Activated naive CD8-positive, alpha-beta T cell treated with anti-CD3 and anti-CD28 coated beads, Interleukin-2, amount 50 U/mL, for 24 hours (primary cell): ENCODE measurements at regions not wholly inside any gene's neighbourhood (a gene's known extent, or its start where the extent isn't known, plus 50 kb on each side); places are given as distances from the start of the nearest gene placed in this dataset.
"Not testable (repeated sequence)": the region's sequence is repeated elsewhere in the genome, so short reads cannot be mapped to it uniquely, and the experiment has no call there.

Source experiments
- ATAC-seq: fragments of 150-1000 bp; cut with Tn5 transposase; one replicate; pipeline ENCODE4 v1.10.0; 2021
- DNase-seq: peaks from one replicate; pipeline ENCODE4 v3.0.0; 2021
- H3K27ac Mint-ChIP-seq: one replicate; pipeline ENCODE4 v1.8.0; 2021; ENCODE audit warnings: mild to moderate bottlenecking, mixed read lengths
- H3K27me3 Mint-ChIP-seq: one replicate; pipeline ENCODE4 v1.8.0; 2021; ENCODE audit warnings: mixed read lengths
- H3K36me3 Mint-ChIP-seq: one replicate; pipeline ENCODE4 v1.8.0; 2021; ENCODE audit warnings: low read depth, mixed read lengths
- H3K4me1 Mint-ChIP-seq: one replicate; pipeline ENCODE4 v1.8.0; 2021; ENCODE audit warnings: mixed read lengths
- H3K4me3 Mint-ChIP-seq: one replicate; pipeline ENCODE4 v1.8.0; 2021; ENCODE audit warnings: mild to moderate bottlenecking, moderate library complexity, mixed read lengths
- H3K9me3 Mint-ChIP-seq: one replicate; pipeline ENCODE4 v1.8.0; 2021; ENCODE audit warnings: mixed read lengths

GRCh38 chr9:81022177-81022576 lies 667.2 kb downstream of the TLE1 start:
- H3K4me3 Mint-ChIP-seq, result no peak overlapping the region
- H3K9me3 Mint-ChIP-seq, result peaks cover 4% of the 10 kb centered on the region
- no peaks in the 10 kb centered on the region for H3K36me3 Mint-ChIP-seq
- ATAC-seq (no peak), DNase-seq (no peak)
- no peak overlapping the region for H3K27ac Mint-ChIP-seq
- H3K4me1 Mint-ChIP-seq, result no peaks in the 10 kb centered on the region
- H3K27me3 Mint-ChIP-seq, result no peaks in the 10 kb centered on the region

- DNase-seq, H3K4me3 Mint-ChIP-seq, H3K4me1 Mint-ChIP-seq, H3K36me3 Mint-ChIP-seq, H3K27ac Mint-ChIP-seq, H3K27me3 Mint-ChIP-seq, ATAC-seq, H3K9me3 Mint-ChIP-seq: not testable (repeated sequence)
Measured at GRCh38 chr9:81014945-81015344, 674.4 kb downstream of the TLE1 start.

GRCh38 chr9:81013191-81013590 lies 676.2 kb downstream of the TLE1 start:
- H3K4me3 Mint-ChIP-seq, H3K27ac Mint-ChIP-seq, H3K9me3 Mint-ChIP-seq, H3K27me3 Mint-ChIP-seq, H3K36me3 Mint-ChIP-seq, H3K4me1 Mint-ChIP-seq, DNase-seq, ATAC-seq: not testable (repeated sequence)

DNA sequence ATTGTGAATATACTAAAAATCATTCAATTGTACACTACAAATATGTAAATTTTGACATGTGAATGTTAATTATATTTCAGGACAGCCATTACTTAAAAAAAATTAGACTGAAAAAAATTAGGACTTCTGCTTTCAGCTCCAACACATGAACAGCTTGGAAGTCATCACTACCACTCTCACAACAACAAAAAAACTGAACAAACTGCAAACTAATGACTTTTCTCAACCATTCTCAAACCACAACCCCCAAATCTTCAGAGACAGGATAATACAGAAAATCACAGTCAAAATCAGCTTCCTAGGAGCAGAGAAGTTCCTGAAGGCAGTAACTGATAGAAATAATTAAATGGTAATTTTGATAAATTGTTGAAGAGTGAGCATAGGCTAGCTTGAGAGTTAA lies 686.4 kb downstream of the TLE1 start:
- no peak for DNase-seq
- ATAC-seq, result no peak
- H3K4me3 Mint-ChIP-seq, result no peak overlapping the region
- H3K27me3 Mint-ChIP-seq, result peaks cover 11% of the 10 kb centered on the region
- peaks cover 7% of the 10 kb centered on the region for H3K9me3 Mint-ChIP-seq
- H3K27ac Mint-ChIP-seq, result no peak overlapping the region
- H3K4me1 Mint-ChIP-seq, result peaks cover 6% of the 10 kb centered on the region
- H3K36me3 Mint-ChIP-seq, result no peaks in the 10 kb centered on the region

DNA sequence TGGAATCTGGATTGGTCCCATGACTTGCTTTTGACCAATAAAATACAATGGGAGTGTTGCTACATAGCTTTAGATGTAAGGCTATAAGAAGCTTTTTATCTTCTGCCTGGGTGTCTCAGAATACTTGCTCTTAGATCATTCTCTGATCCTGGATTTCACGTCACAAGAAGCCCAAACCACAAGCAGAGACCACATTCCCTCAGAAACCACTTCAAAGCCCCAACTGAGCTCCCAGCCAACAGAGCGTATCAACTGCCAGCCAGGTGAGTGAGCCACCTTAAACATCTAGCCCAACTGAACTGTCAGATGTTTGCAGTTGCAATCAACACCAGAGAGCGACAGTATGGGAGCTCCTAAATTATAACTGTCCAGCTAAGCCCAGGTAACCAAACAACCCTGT lies 687.1 kb downstream of the TLE1 start:
- Mint-ChIP-seq H3K27ac (peak overlapping the region; percentile 47), H3K4me3 (no peak overlapping the region), H3K4me1 (peaks cover 6% of the 10 kb centered on the region), H3K36me3 (no peaks in the 10 kb centered on the region), H3K9me3 (peaks cover 7% of the 10 kb centered on the region), H3K27me3 (peaks cover 11% of the 10 kb centered on the region)
- ATAC-seq, result no peak
- no peak for DNase-seq

- Mint-ChIP-seq H3K36me3 (no peaks in the 10 kb centered on the region), H3K9me3 (no peaks in the 10 kb centered on the region), H3K27me3 (no peaks in the 10 kb centered on the region), H3K27ac (no peak overlapping the region), H3K4me1 (no peaks in the 10 kb centered on the region), H3K4me3 (no peak overlapping the region)
- DNase-seq, result no peak
- ATAC-seq, result no peak
Measured at GRCh38 chr9:80995759-80996158, 693.6 kb downstream of the TLE1 start.

DNA sequence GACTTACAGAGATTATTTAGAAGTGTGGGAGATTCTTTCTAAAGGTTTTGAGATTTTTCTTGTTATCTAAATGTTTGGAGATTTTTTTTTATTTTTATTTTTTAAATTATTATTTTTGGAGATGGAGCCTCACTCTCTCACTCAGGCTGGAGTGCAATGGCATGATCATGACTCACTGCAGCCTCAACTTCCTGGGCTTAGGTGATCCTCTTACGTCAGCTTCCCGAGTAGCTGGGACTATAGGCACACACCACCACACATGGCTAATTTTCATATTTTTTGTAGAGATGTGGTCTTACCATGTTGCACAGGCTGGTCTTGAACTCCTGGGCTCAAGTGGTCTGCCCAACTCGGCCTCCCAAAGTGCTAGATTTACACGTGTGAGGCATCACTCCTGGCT lies 694.5 kb downstream of the TLE1 start:
- H3K4me1 Mint-ChIP-seq, result no peaks in the 10 kb centered on the region
- no peak for DNase-seq
- no peaks in the 10 kb centered on the region for H3K27me3 Mint-ChIP-seq
- no peaks in the 10 kb centered on the region for H3K36me3 Mint-ChIP-seq
- no peaks in the 10 kb centered on the region for H3K9me3 Mint-ChIP-seq
- ATAC-seq, result no peak
- no peak overlapping the region for H3K27ac Mint-ChIP-seq
- no peak overlapping the region for H3K4me3 Mint-ChIP-seq

GRCh38 chr9:80985595-80985994 lies 703.8 kb downstream of the TLE1 start:
- not testable (repeated sequence) for H3K27me3 Mint-ChIP-seq, H3K4me1 Mint-ChIP-seq, DNase-seq, H3K27ac Mint-ChIP-seq, H3K36me3 Mint-ChIP-seq, H3K4me3 Mint-ChIP-seq, ATAC-seq
- H3K9me3 Mint-ChIP-seq, result peaks cover 24% of the 10 kb centered on the region

- Mint-ChIP-seq H3K9me3 (peaks cover 27% of the 10 kb centered on the region), H3K27ac (no peak overlapping the region), H3K4me1 (no peaks in the 10 kb centered on the region), H3K27me3 (peaks cover 4% of the 10 kb centered on the region), H3K4me3 (no peak overlapping the region), H3K36me3 (no peaks in the 10 kb centered on the region)
- ATAC-seq (no peak), DNase-seq (no peak)
Measured at GRCh38 chr9:80976403-80976802, 712.9 kb downstream of the TLE1 start.

DNA sequence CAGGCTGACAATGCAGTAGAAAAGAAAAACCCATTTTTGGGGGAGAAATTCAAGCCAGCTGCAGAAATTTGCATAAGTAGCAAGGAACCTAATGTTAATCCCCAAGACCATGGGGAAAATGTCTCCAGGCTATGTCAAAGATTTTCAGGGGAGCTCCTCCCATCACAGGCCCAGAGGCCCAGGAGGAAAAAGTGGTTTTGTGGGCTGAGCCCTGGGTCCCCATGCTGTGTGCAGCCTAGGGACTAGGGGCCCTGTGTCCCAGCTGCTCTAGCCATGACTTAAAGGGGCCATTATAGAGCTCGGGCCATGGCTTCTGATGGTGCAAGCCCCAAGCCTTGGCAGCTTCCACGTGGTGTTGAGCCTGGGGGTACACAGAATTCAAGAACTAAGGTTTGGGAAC lies 719.0 kb downstream of the TLE1 start:
- ATAC-seq, H3K36me3 Mint-ChIP-seq, H3K27me3 Mint-ChIP-seq, H3K4me1 Mint-ChIP-seq, DNase-seq, H3K4me3 Mint-ChIP-seq, H3K27ac Mint-ChIP-seq: not testable (repeated sequence)
- H3K9me3 Mint-ChIP-seq, result peaks cover 37% of the 10 kb centered on the region

- Mint-ChIP-seq H3K27ac (no peak overlapping the region), H3K9me3 (peaks cover 28% of the 10 kb centered on the region), H3K36me3 (no peaks in the 10 kb centered on the region), H3K4me3 (no peak overlapping the region), H3K4me1 (no peaks in the 10 kb centered on the region), H3K27me3 (no peaks in the 10 kb centered on the region)
- DNase-seq, result no peak
- ATAC-seq, result no peak
Measured at GRCh38 chr9:80968611-80969010, 720.7 kb downstream of the TLE1 start.

DNA sequence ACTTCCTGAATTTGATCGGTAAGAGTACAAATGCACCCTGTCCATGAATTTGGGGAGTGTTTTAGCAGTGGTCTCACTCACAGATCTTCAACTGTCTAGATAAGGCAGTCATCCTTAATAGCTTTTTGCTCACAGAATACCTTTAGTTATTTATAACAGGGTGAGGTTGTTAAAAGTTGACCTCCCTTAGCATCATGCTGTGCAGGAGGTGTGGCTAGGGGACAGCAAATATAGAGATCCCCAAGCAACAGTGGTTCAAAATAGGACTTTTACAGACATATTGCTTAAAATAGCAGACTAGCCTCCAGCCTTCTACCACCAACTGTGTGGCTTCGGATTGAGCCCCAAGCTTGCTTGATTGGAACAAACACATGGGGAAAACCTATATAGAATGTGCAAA lies 724.4 kb downstream of the TLE1 start:
- H3K36me3 Mint-ChIP-seq, result no peaks in the 10 kb centered on the region
- peaks cover 13% of the 10 kb centered on the region for H3K9me3 Mint-ChIP-seq
- no peaks in the 10 kb centered on the region for H3K27me3 Mint-ChIP-seq
- no peak for DNase-seq
- no peaks in the 10 kb centered on the region for H3K4me1 Mint-ChIP-seq
- no peak for ATAC-seq
- H3K4me3 Mint-ChIP-seq, result no peak overlapping the region
- H3K27ac Mint-ChIP-seq, result no peak overlapping the region

DNA sequence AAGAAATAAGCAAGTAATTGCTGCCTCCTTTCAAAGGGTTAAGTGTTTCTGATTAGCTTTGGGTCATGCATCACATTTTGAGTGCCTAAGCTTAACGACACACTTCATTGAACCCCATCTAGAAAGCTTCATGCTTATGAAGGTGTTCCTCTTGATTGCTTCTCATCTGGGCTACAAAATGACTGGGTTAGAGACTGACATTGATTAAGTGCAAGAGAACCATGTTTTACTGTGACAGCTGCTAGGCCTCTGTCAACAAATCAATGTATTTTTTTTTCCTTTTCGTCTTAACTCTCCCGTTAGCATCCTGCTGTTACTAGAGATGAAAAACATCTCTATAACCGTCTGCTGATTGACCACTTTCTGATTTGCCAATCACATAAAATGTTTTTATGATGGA lies 725.0 kb downstream of the TLE1 start:
- Mint-ChIP-seq H3K4me3 (no peak overlapping the region), H3K9me3 (peaks cover 8% of the 10 kb centered on the region), H3K36me3 (no peaks in the 10 kb centered on the region), H3K27ac (no peak overlapping the region), H3K4me1 (no peaks in the 10 kb centered on the region), H3K27me3 (no peaks in the 10 kb centered on the region)
- no peak for DNase-seq
- no peak for ATAC-seq

- Mint-ChIP-seq H3K4me3 (no peak overlapping the region), H3K4me1 (no peaks in the 10 kb centered on the region)
- no peak for ATAC-seq
Measured at GRCh38 chr9:80957801-80958200, 731.5 kb downstream of the TLE1 start.

DNA sequence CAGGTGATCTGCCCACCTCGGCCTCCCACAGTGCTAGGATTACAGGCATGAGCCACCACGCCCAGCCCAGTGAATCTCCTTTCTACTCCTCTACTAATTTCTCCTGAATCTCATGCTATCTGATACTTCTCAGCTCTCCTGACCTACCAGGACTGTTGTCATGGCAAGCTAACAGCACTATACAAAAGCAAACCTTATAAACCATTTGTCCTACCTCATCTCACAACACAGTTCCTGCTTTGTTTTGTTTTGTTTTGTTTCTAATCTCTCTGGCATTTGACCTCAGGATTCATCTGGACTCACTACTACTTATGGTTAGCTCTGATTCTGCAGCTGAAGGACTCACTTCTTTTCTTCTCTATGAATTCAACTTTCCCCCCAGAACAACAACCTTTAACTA lies 734.8 kb downstream of the TLE1 start:
- H3K27me3 Mint-ChIP-seq, result no peaks in the 10 kb centered on the region
- H3K36me3 Mint-ChIP-seq, result no peaks in the 10 kb centered on the region
- H3K4me3 Mint-ChIP-seq, result no peak overlapping the region
- H3K27ac Mint-ChIP-seq, result no peak overlapping the region
- no peak for ATAC-seq
- H3K4me1 Mint-ChIP-seq, result no peaks in the 10 kb centered on the region
- no peak for DNase-seq
- H3K9me3 Mint-ChIP-seq, result no peaks in the 10 kb centered on the region

More at GRCh38 chr9:80957801-80958200, 731.5 kb downstream of the TLE1 start:
- DNase-seq, result no peak
- Mint-ChIP-seq H3K36me3 (no peaks in the 10 kb centered on the region), H3K9me3 (no peaks in the 10 kb centered on the region), H3K27me3 (no peaks in the 10 kb centered on the region), H3K27ac (no peak overlapping the region)

DNA sequence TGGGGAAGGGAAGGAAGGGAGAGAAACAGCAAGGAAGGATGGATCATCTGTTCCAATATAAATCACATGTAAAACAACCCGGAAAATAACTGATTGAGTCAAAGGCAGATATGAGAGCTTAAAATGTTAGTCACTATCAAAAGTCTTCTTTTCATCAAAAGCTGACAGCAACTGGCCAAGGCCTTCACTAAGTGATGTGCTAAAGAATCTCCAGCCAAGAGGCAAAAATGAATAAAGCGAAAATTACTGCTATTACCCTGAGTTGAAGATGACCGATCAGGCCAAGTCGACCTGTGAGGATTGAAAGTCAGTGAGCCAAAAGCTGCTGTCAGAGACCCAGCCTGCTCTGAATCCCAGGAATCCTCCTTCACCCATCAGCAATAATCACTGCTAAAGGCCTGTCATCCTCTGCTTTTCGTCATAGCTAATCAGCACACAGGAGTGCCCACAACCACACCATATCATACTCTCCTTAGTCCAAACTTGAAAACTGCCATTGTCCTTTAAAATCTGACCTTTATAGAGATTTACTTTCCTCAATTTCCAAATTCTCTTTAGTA lies 736.9 kb downstream of the TLE1 start:
- H3K4me1 Mint-ChIP-seq, result no peaks in the 10 kb centered on the region
- no peaks in the 10 kb centered on the region for H3K36me3 Mint-ChIP-seq
- DNase-seq, result no peak
- no peak overlapping the region for H3K27ac Mint-ChIP-seq
- no peak for ATAC-seq
- H3K4me3 Mint-ChIP-seq, result no peak overlapping the region
- no peaks in the 10 kb centered on the region for H3K9me3 Mint-ChIP-seq
- H3K27me3 Mint-ChIP-seq, result no peaks in the 10 kb centered on the region
